ENCODE measurements at regions not wholly inside any gene's neighbourhood (a gene's known extent, or its start where the extent isn't known, plus 50 kb on each side); places are given as distances from the start of the nearest gene placed in this dataset.
"Not testable (repeated sequence)": the region's sequence is repeated elsewhere in the genome, so short reads cannot be mapped to it uniquely, and the experiment has no call there.

GRCh38 chr13:83453723-83454122 lies 428.6 kb downstream of the SLITRK1 start:
- DNase-seq: no peak

GRCh38 chr13:83453300-83453699 lies 429.0 kb downstream of the SLITRK1 start:
- DNase-seq: no peak

- DNase-seq: no peak
These were observed 429.9 kb downstream of the SLITRK1 start for GRCh38 chr13:83452292-83452950.

- DNase-seq: no peak
These were observed 431.7 kb downstream of the SLITRK1 start for GRCh38 chr13:83450591-83450990.

GRCh38 chr13:83449668-83450395 lies 432.4 kb downstream of the SLITRK1 start:
- DNase-seq: no peak

GRCh38 chr13:83440465-83440864 lies 441.8 kb downstream of the SLITRK1 start:
- DNase-seq: no peak

- DNase-seq: not testable (repeated sequence)
These were observed 442.8 kb downstream of the SLITRK1 start for GRCh38 chr13:83439464-83439863.

GRCh38 chr13:83423861-83424260 lies 458.4 kb downstream of the SLITRK1 start:
- no peak for DNase-seq

GRCh38 chr13:83423381-83423780 lies 458.9 kb downstream of the SLITRK1 start:
- no peak for DNase-seq

GRCh38 chr13:83414393-83414792 lies 467.9 kb downstream of the SLITRK1 start:
- DNase-seq: no peak

GRCh38 chr13:83386609-83387008 lies 495.7 kb downstream of the SLITRK1 start:
- no peak for DNase-seq

- DNase-seq: no peak
These were observed 503.4 kb downstream of the SLITRK1 start for GRCh38 chr13:83378908-83379307.

GRCh38 chr13:83377491-83377890 lies 504.8 kb downstream of the SLITRK1 start:
- no peak for DNase-seq

- DNase-seq: no peak
These were observed 509.5 kb downstream of the SLITRK1 start for GRCh38 chr13:83372786-83373185.

GRCh38 chr13:83365723-83366122 lies 516.6 kb downstream of the SLITRK1 start:
- no peak for DNase-seq

- no peak for DNase-seq
These were observed 527.2 kb downstream of the SLITRK1 start for GRCh38 chr13:83355041-83355440.

- DNase-seq: no peak
These were observed 529.9 kb downstream of the SLITRK1 start for GRCh38 chr13:83352391-83352790.

GRCh38 chr13:83350569-83350968 lies 531.7 kb downstream of the SLITRK1 start:
- no peak for DNase-seq

GRCh38 chr13:83344518-83344917 lies 537.8 kb downstream of the SLITRK1 start:
- DNase-seq: no peak

GRCh38 chr13:83340170-83340569 lies 542.1 kb downstream of the SLITRK1 start:
- no peak for DNase-seq

- DNase-seq: no peak
These were observed 548.5 kb downstream of the SLITRK1 start for GRCh38 chr13:83333614-83334388.

GRCh38 chr13:83332751-83333150 lies 549.5 kb downstream of the SLITRK1 start:
- no peak for DNase-seq

GRCh38 chr13:83327091-83327490 lies 555.2 kb downstream of the SLITRK1 start:
- no peak for DNase-seq
